ENCODE measurements at regions not wholly inside any gene's neighbourhood (a gene's known extent, or its start where the extent isn't known, plus 50 kb on each side); places are given as distances from the start of the nearest gene placed in this dataset.
A peak's percentile ranks its signal among the peaks of the same experiment; 100 is the strongest.

GRCh38 chr11:112448168-112448567, 187.5 kb upstream of the PLET1 start:
- in situ Hi-C loops (cut with HindIII; ENCODE audit: low sequenced_read_pairs): no loop called here
- H3K4me3 ChIP-seq (ENCODE audit: low read depth, low read length): no peak overlapping the region
- no peak for TF ChIP-seq CTCF (IDR thresholded peaks at IDR 0.05; ENCODE audit: low read depth, low read length)
- no peak for DNase-seq (ENCODE audit: low read depth, low spot score)

GRCh38 chr11:112448806-112449205, 188.1 kb upstream of the PLET1 start:
- no peak overlapping the region for H3K4me3 ChIP-seq (ENCODE audit: low read depth, low read length)
- in situ Hi-C loops (cut with HindIII; ENCODE audit: low sequenced_read_pairs): no loop called here
- TF ChIP-seq CTCF (IDR thresholded peaks at IDR 0.05; ENCODE audit: low read depth, low read length): no peak
- no peak for DNase-seq (ENCODE audit: low read depth, low spot score)

GRCh38 chr11:112451250-112451649, 190.6 kb upstream of the PLET1 start:
- DNase-seq (ENCODE audit: low read depth, low spot score): no peak
- TF ChIP-seq CTCF (IDR thresholded peaks at IDR 0.05; ENCODE audit: low read depth, low read length): no peak
- no peak overlapping the region for H3K4me3 ChIP-seq (ENCODE audit: low read depth, low read length)
- in situ Hi-C loops (cut with HindIII; ENCODE audit: low sequenced_read_pairs): no loop called here

- no peak overlapping the region for H3K4me3 ChIP-seq (ENCODE audit: low read depth, low read length)
- in situ Hi-C loops (cut with HindIII; ENCODE audit: low sequenced_read_pairs): no loop called here
- peak; percentile 51 for TF ChIP-seq CTCF (IDR thresholded peaks at IDR 0.05; ENCODE audit: low read depth, low read length)
- peak; percentile 8 for DNase-seq (ENCODE audit: low read depth, low spot score)
Observed at GRCh38 chr11:112453601-112454577, 193.2 kb upstream of the PLET1 start.

GRCh38 chr11:112454841-112455240, 194.2 kb upstream of the PLET1 start:
- TF ChIP-seq CTCF (IDR thresholded peaks at IDR 0.05; ENCODE audit: low read depth, low read length): no peak
- H3K4me3 ChIP-seq (ENCODE audit: low read depth, low read length): no peak overlapping the region
- no peak for DNase-seq (ENCODE audit: low read depth, low spot score)
- in situ Hi-C loops (cut with HindIII; ENCODE audit: low sequenced_read_pairs): no loop called here

- in situ Hi-C loops (cut with HindIII; ENCODE audit: low sequenced_read_pairs): no loop called here
- no peak for TF ChIP-seq CTCF (IDR thresholded peaks at IDR 0.05; ENCODE audit: low read depth, low read length)
- no peak overlapping the region for H3K4me3 ChIP-seq (ENCODE audit: low read depth, low read length)
- DNase-seq (ENCODE audit: low read depth, low spot score): no peak
Observed at GRCh38 chr11:112455791-112456190, 195.1 kb upstream of the PLET1 start.
